ENCODE measurements at regions not wholly inside any gene's neighbourhood (a gene's known extent, or its start where the extent isn't known, plus 50 kb on each side); places are given as distances from the start of the nearest gene placed in this dataset.

- DNase-seq (ENCODE audit: insufficient read length, low spot score): no peak
- no peak for FAIRE-seq
- TF ChIP-seq POLR2A (IDR thresholded peaks at IDR 0.05; ENCODE audit: low read depth, low read length): no peak
Observed at GRCh38 chr3:110793611-110794010, 278.0 kb upstream of the NECTIN3 start.

DNA sequence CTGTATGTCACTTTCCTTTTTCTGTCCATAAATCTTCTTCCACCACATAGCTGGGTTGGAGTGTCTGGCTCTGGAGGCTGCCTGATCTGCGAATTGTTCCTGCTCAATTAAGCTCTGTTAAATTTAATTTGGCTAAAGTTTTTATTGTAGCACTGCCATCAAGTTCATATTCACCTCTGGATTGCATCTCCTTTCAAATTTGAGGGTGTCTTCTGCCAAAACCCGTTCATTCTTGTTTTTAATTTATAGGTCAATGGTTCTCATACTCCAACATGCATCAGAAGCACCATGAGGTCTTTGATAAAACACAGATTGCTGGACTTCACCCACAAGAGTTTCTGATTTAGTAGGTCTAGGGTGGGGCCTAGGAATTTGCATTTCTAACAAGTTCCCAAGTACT is 276.5 kb upstream of the NECTIN3 start:
- DNase-seq (ENCODE audit: insufficient read length, low spot score) (no peak), FAIRE-seq (no peak)
- no peak for TF ChIP-seq POLR2A (IDR thresholded peaks at IDR 0.05; ENCODE audit: low read depth, low read length)

- FAIRE-seq (peak; percentile 53), DNase-seq (ENCODE audit: insufficient read length, low spot score) (no peak)
- no peak for TF ChIP-seq POLR2A (IDR thresholded peaks at IDR 0.05; ENCODE audit: low read depth, low read length)
Observed at GRCh38 chr3:110799271-110799670, 272.3 kb upstream of the NECTIN3 start.

DNA sequence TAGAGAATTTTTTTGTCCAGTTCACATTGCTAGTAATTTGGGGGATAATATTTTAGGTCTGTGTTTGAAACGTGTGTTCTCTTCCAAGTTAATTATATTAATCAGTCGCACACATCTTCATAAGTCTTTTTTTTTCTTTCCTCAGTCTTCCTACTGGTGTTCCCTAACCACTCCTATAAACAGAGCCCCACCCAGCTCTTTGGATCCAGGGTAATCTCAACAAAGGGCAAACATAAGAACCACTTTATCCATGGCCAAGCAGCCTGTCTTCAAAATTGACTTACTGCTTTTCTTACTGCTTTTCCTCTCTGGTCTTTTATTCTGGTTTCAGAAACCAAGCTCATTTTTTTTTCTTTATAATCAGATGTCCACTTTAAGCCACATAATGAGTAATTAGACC is 266.8 kb upstream of the NECTIN3 start:
- FAIRE-seq (no peak), DNase-seq (ENCODE audit: insufficient read length, low spot score) (no peak)
- no peak for TF ChIP-seq POLR2A (IDR thresholded peaks at IDR 0.05; ENCODE audit: low read depth, low read length)

DNA sequence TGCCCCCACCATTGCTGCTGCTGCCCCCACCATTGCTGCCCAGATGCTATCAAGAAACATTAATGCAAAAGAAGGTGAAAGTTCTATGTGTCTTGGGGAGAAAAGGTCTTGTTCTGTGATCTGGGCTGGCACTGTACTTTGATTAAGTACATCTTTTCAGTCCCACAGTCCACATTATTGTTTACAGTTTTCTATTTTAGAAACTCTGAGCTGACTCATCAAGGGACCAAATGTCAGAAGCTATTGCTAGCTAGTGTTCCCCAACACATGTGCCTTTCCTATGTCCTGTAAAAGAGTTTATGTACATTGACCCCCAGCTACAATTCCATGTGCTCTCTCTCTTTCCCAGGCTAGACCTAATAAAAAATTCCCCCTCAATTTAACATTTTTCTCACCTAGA is 264.7 kb upstream of the NECTIN3 start:
- FAIRE-seq (peak; percentile 27), DNase-seq (ENCODE audit: insufficient read length, low spot score) (no peak)
- no peak for TF ChIP-seq POLR2A (IDR thresholded peaks at IDR 0.05; ENCODE audit: low read depth, low read length)

- no peak for TF ChIP-seq POLR2A (IDR thresholded peaks at IDR 0.05; ENCODE audit: low read depth, low read length)
- no peak for DNase-seq (ENCODE audit: insufficient read length, low spot score)
- no peak for FAIRE-seq
Observed at GRCh38 chr3:110808630-110809029, 263.0 kb upstream of the NECTIN3 start.

DNA sequence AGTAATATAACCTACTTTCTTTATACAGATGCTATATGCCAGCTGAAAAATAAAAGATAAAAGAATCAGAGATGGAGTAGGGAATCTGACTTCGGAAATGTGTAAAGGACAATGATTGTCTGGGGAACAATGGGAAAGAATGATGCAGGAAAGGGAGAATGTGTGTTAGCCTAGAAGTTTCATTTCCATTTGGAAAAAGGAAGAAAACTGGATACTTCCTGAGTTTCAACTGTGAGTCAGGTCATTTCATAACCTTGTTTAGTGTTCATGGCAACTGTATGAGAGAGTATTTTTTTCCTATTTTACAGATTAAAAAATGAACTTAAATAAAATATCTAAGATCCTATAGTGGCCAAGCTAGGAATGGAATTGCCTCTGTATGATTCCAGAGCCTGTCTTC is 261.3 kb upstream of the NECTIN3 start:
- no peak for TF ChIP-seq POLR2A (IDR thresholded peaks at IDR 0.05; ENCODE audit: low read depth, low read length)
- FAIRE-seq: no peak
- no peak for DNase-seq (ENCODE audit: insufficient read length, low spot score)

- FAIRE-seq: peak; percentile 50
Observed at GRCh38 chr3:110811050-110811449, 260.6 kb upstream of the NECTIN3 start.

DNA sequence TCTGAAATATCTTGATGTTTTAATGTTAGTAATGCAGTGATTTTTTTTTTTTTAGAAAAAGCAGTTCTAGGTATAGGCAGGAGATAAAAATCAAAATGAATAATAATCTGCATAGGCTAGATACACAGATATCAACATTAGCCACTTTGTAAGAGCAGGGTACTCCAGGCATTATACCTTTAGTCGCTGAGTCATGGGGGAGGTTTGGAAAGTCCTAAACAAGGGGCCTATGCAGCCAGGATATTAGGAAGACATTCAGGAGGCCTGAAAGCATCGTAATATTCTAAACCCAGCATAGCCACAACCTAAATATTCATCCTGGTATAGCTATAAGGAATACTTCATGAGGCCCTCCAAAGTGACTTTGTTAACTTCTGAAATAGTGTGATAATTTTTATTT is 258.1 kb upstream of the NECTIN3 start:
- no peak for TF ChIP-seq POLR2A (IDR thresholded peaks at IDR 0.05; ENCODE audit: low read depth, low read length)
- FAIRE-seq (no peak), DNase-seq (ENCODE audit: insufficient read length, low spot score) (no peak)

More at GRCh38 chr3:110811050-110811449, 260.6 kb upstream of the NECTIN3 start:
- no peak for DNase-seq (ENCODE audit: insufficient read length, low spot score)
- no peak for TF ChIP-seq POLR2A (IDR thresholded peaks at IDR 0.05; ENCODE audit: low read depth, low read length)

GRCh38 chr3:110814170-110815007 is 257.2 kb upstream of the NECTIN3 start:
- no peak for TF ChIP-seq POLR2A (IDR thresholded peaks at IDR 0.05; ENCODE audit: low read depth, low read length)
- FAIRE-seq (no peak), DNase-seq (ENCODE audit: insufficient read length, low spot score) (peak; percentile 4)

GRCh38 chr3:110815008-110815583 is 256.5 kb upstream of the NECTIN3 start:
- peak; percentile 98 for FAIRE-seq
- DNase-seq (ENCODE audit: insufficient read length, low spot score): peak; percentile 3
- no peak for TF ChIP-seq POLR2A (IDR thresholded peaks at IDR 0.05; ENCODE audit: low read depth, low read length)

DNA sequence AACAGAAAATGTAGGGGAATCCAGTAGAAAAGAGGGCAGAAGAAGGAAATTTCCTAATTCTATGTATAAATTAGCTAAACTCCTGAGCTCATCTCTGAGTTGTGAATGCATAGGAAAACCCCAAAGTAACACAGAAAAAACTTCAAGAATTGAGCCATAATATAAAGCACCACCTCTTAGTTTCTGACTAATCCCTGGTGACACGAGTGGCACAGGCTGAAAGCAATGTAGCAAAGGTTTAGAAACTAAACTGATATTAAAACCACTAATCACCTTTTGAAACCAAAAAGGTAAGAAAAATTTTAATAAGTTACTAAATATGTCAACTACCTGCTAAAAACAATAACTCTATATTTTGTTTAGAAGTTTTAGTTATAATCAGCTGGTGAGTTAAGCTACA is 255.6 kb upstream of the NECTIN3 start:
- FAIRE-seq: no peak
- no peak for DNase-seq (ENCODE audit: insufficient read length, low spot score)
- TF ChIP-seq POLR2A (IDR thresholded peaks at IDR 0.05; ENCODE audit: low read depth, low read length): no peak

DNA sequence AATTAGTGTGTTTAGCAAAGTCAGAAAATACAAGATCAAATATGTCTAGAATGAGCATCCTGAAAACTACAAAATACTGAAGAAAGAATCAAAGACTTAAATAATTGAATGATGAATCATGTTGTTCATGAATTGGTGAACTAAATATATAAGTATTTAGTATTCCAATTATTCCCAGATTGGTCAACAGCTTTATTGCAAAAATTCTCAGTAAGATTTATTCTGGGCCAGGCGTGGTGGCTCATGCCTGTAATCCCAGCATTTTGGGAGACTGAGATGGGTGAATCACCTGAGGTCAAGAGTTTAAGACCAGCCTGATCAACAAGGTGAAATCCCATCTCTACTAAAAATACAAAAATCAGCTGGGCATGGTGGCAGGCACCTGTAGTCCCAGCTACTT is 250.0 kb upstream of the NECTIN3 start:
- no peak for DNase-seq (ENCODE audit: insufficient read length, low spot score)
- FAIRE-seq: no peak

DNA sequence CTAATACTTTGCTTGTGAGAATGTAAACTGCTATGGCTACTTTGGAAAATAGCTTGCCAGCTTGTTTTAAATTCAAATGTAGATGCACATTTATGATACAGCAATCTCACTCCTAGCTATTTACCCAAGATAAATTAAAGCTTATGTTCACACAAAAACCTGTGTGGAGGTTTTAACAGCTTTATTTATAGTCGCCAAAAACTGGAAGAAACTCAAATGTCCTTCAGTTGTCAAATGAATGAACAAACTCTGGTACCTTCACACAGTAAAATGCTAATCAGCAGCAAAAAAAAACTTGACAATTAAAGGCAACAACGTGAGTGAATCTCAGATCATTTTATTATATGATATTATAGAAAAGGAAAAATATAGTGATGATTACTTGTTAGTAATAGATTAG is 248.6 kb upstream of the NECTIN3 start:
- no peak for TF ChIP-seq POLR2A (IDR thresholded peaks at IDR 0.05; ENCODE audit: low read depth, low read length)
- DNase-seq (ENCODE audit: insufficient read length, low spot score) (no peak), FAIRE-seq (no peak)

More for the DNA sequence above, 250.0 kb upstream of the NECTIN3 start:
- TF ChIP-seq POLR2A (IDR thresholded peaks at IDR 0.05; ENCODE audit: low read depth, low read length): no peak

DNA sequence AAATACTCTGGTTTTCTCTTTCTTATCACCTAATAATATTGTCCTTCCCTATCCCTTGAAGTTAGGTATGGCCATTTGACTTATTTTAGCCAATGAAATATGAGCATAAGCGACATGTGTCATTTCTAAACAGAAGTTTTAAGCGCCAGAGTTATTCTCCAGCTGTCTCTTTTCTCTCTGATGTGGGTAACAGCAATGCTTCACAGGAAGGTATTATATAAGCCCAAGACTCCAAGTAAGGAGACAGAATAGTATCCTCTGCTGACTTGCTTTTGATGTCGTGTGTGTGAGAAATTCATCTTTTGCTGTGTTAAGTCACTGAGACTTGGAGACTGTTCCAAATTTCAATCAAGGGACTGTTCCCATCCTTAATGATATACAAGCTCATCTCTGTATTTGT is 224.6 kb upstream of the NECTIN3 start:
- no peak for DNase-seq (ENCODE audit: insufficient read length, low spot score)
- no peak for FAIRE-seq
- no peak for TF ChIP-seq POLR2A (IDR thresholded peaks at IDR 0.05; ENCODE audit: low read depth, low read length)

All from H54 (cell line).